ENCODE measurements at regions not wholly inside any gene's neighbourhood (a gene's known extent, or its start where the extent isn't known, plus 50 kb on each side); places are given as distances from the start of the nearest gene placed in this dataset.

GRCh38 chr5:99900302-99900852 lies 634.8 kb upstream of the FAM174A start:
- Histone ChIP-seq H3K4me3 (ENCODE audit: low read length) (no peak overlapping the region), H3K27me3 (ENCODE audit: control insufficient read depth, insufficient read depth, low read length) (no peaks in the 10 kb centered on the region), H3K9ac (ENCODE audit: low read length) (no peak overlapping the region), H3K9me3 (ENCODE audit: control insufficient read depth, low read depth, low read length) (no peaks in the 10 kb centered on the region), H3K36me3 (ENCODE audit: control insufficient read depth, low read depth, low read length) (no peaks in the 10 kb centered on the region), H3K4me1 (ENCODE audit: control insufficient read depth, low read depth, low read length) (no peaks in the 10 kb centered on the region), H3K27ac (ENCODE audit: low read length) (no peak overlapping the region)

- H3K36me3 ChIP-seq (ENCODE audit: control insufficient read depth, low read depth, low read length) = no peaks in the 10 kb centered on the region
- no peak overlapping the region for H3K27ac ChIP-seq (ENCODE audit: low read length)
- H3K9me3 ChIP-seq (ENCODE audit: control insufficient read depth, low read depth, low read length) = no peaks in the 10 kb centered on the region
- no peaks in the 10 kb centered on the region for H3K4me1 ChIP-seq (ENCODE audit: control insufficient read depth, low read depth, low read length)
- H3K9ac ChIP-seq (ENCODE audit: low read length) = no peak overlapping the region
- H3K27me3 ChIP-seq (ENCODE audit: control insufficient read depth, insufficient read depth, low read length) = no peaks in the 10 kb centered on the region
- no peak overlapping the region for H3K4me3 ChIP-seq (ENCODE audit: low read length)
Measured at GRCh38 chr5:99879791-99880511, 655.2 kb upstream of the FAM174A start.

- Histone ChIP-seq H3K27me3 (ENCODE audit: control insufficient read depth, insufficient read depth, low read length) (no peaks in the 10 kb centered on the region), H3K36me3 (ENCODE audit: control insufficient read depth, low read depth, low read length) (no peaks in the 10 kb centered on the region), H3K4me3 (ENCODE audit: low read length) (no peak overlapping the region), H3K4me1 (ENCODE audit: control insufficient read depth, low read depth, low read length) (no peaks in the 10 kb centered on the region), H3K27ac (ENCODE audit: low read length) (no peak overlapping the region), H3K9ac (ENCODE audit: low read length) (no peak overlapping the region), H3K9me3 (ENCODE audit: control insufficient read depth, low read depth, low read length) (no peaks in the 10 kb centered on the region)
Measured at GRCh38 chr5:99878830-99879229, 656.3 kb upstream of the FAM174A start.

- no peaks in the 10 kb centered on the region for H3K36me3 ChIP-seq (ENCODE audit: control insufficient read depth, low read depth, low read length)
Measured at GRCh38 chr5:99866740-99867139, 668.4 kb upstream of the FAM174A start.

GRCh38 chr5:99865159-99865558 lies 670.0 kb upstream of the FAM174A start:
- no peaks in the 10 kb centered on the region for H3K4me1 ChIP-seq (ENCODE audit: control insufficient read depth, low read depth, low read length)

More at GRCh38 chr5:99866740-99867139, 668.4 kb upstream of the FAM174A start:
- Histone ChIP-seq H3K9me3 (ENCODE audit: control insufficient read depth, low read depth, low read length) (no peaks in the 10 kb centered on the region), H3K4me1 (ENCODE audit: control insufficient read depth, low read depth, low read length) (no peaks in the 10 kb centered on the region), H3K27me3 (ENCODE audit: control insufficient read depth, insufficient read depth, low read length) (no peaks in the 10 kb centered on the region), H3K4me3 (ENCODE audit: low read length) (no peak overlapping the region), H3K9ac (ENCODE audit: low read length) (no peak overlapping the region), H3K27ac (ENCODE audit: low read length) (no peak overlapping the region)

GRCh38 chr5:99835791-99836190 lies 699.4 kb upstream of the FAM174A start:
- H3K4me3 ChIP-seq (ENCODE audit: low read length) = no peak overlapping the region
- no peaks in the 10 kb centered on the region for H3K9me3 ChIP-seq (ENCODE audit: control insufficient read depth, low read depth, low read length)
- no peaks in the 10 kb centered on the region for H3K27me3 ChIP-seq (ENCODE audit: control insufficient read depth, insufficient read depth, low read length)
- no peaks in the 10 kb centered on the region for H3K36me3 ChIP-seq (ENCODE audit: control insufficient read depth, low read depth, low read length)
- no peak overlapping the region for H3K9ac ChIP-seq (ENCODE audit: low read length)
- H3K27ac ChIP-seq (ENCODE audit: low read length) = no peak overlapping the region
- no peaks in the 10 kb centered on the region for H3K4me1 ChIP-seq (ENCODE audit: control insufficient read depth, low read depth, low read length)

More at GRCh38 chr5:99865159-99865558, 670.0 kb upstream of the FAM174A start:
- H3K36me3 ChIP-seq (ENCODE audit: control insufficient read depth, low read depth, low read length) = no peaks in the 10 kb centered on the region
- H3K4me3 ChIP-seq (ENCODE audit: low read length) = no peak overlapping the region
- H3K27me3 ChIP-seq (ENCODE audit: control insufficient read depth, insufficient read depth, low read length) = no peaks in the 10 kb centered on the region
- H3K27ac ChIP-seq (ENCODE audit: low read length) = no peak overlapping the region
- no peaks in the 10 kb centered on the region for H3K9me3 ChIP-seq (ENCODE audit: control insufficient read depth, low read depth, low read length)
- no peak overlapping the region for H3K9ac ChIP-seq (ENCODE audit: low read length)

GRCh38 chr5:99827136-99827535 lies 708.0 kb upstream of the FAM174A start:
- Histone ChIP-seq H3K9me3 (ENCODE audit: control insufficient read depth, low read depth, low read length) (no peaks in the 10 kb centered on the region), H3K27me3 (ENCODE audit: control insufficient read depth, insufficient read depth, low read length) (no peaks in the 10 kb centered on the region), H3K36me3 (ENCODE audit: control insufficient read depth, low read depth, low read length) (no peaks in the 10 kb centered on the region), H3K4me1 (ENCODE audit: control insufficient read depth, low read depth, low read length) (no peaks in the 10 kb centered on the region), H3K9ac (ENCODE audit: low read length) (no peak overlapping the region), H3K4me3 (ENCODE audit: low read length) (no peak overlapping the region), H3K27ac (ENCODE audit: low read length) (no peak overlapping the region)

GRCh38 chr5:99817796-99818195 lies 717.4 kb upstream of the FAM174A start:
- Histone ChIP-seq H3K27me3 (ENCODE audit: control insufficient read depth, insufficient read depth, low read length) (no peaks in the 10 kb centered on the region), H3K36me3 (ENCODE audit: control insufficient read depth, low read depth, low read length) (no peaks in the 10 kb centered on the region), H3K27ac (ENCODE audit: low read length) (no peak overlapping the region), H3K4me3 (ENCODE audit: low read length) (no peak overlapping the region), H3K4me1 (ENCODE audit: control insufficient read depth, low read depth, low read length) (no peaks in the 10 kb centered on the region), H3K9ac (ENCODE audit: low read length) (no peak overlapping the region), H3K9me3 (ENCODE audit: control insufficient read depth, low read depth, low read length) (no peaks in the 10 kb centered on the region)

GRCh38 chr5:99814321-99815063 lies 720.7 kb upstream of the FAM174A start:
- H3K27me3 ChIP-seq (ENCODE audit: control insufficient read depth, insufficient read depth, low read length) = no peaks in the 10 kb centered on the region
- H3K36me3 ChIP-seq (ENCODE audit: control insufficient read depth, low read depth, low read length) = no peaks in the 10 kb centered on the region
- no peak overlapping the region for H3K9ac ChIP-seq (ENCODE audit: low read length)
- H3K9me3 ChIP-seq (ENCODE audit: control insufficient read depth, low read depth, low read length) = no peaks in the 10 kb centered on the region
- no peak overlapping the region for H3K27ac ChIP-seq (ENCODE audit: low read length)
- no peaks in the 10 kb centered on the region for H3K4me1 ChIP-seq (ENCODE audit: control insufficient read depth, low read depth, low read length)
- no peak overlapping the region for H3K4me3 ChIP-seq (ENCODE audit: low read length)

GRCh38 chr5:99808657-99809230 lies 726.4 kb upstream of the FAM174A start:
- H3K27ac ChIP-seq (ENCODE audit: low read length) = no peak overlapping the region
- H3K4me3 ChIP-seq (ENCODE audit: low read length) = no peak overlapping the region

GRCh38 chr5:99807346-99807745 lies 727.8 kb upstream of the FAM174A start:
- Histone ChIP-seq H3K9me3 (ENCODE audit: control insufficient read depth, low read depth, low read length) (no peaks in the 10 kb centered on the region), H3K27me3 (ENCODE audit: control insufficient read depth, insufficient read depth, low read length) (no peaks in the 10 kb centered on the region), H3K4me1 (ENCODE audit: control insufficient read depth, low read depth, low read length) (no peaks in the 10 kb centered on the region), H3K9ac (ENCODE audit: low read length) (no peak overlapping the region), H3K36me3 (ENCODE audit: control insufficient read depth, low read depth, low read length) (no peaks in the 10 kb centered on the region), H3K27ac (ENCODE audit: low read length) (no peak overlapping the region), H3K4me3 (ENCODE audit: low read length) (no peak overlapping the region)

More at GRCh38 chr5:99808657-99809230, 726.4 kb upstream of the FAM174A start:
- Histone ChIP-seq H3K36me3 (ENCODE audit: control insufficient read depth, low read depth, low read length) (no peaks in the 10 kb centered on the region), H3K27me3 (ENCODE audit: control insufficient read depth, insufficient read depth, low read length) (no peaks in the 10 kb centered on the region), H3K9ac (ENCODE audit: low read length) (no peak overlapping the region), H3K4me1 (ENCODE audit: control insufficient read depth, low read depth, low read length) (no peaks in the 10 kb centered on the region), H3K9me3 (ENCODE audit: control insufficient read depth, low read depth, low read length) (no peaks in the 10 kb centered on the region)

All from iPS-18a (cell line).